ENCODE measurements at regions not wholly inside any gene's neighbourhood (a gene's known extent, or its start where the extent isn't known, plus 50 kb on each side); places are given as distances from the start of the nearest gene placed in this dataset.
"Not testable (repeated sequence)": the region's sequence is repeated elsewhere in the genome, so short reads cannot be mapped to it uniquely, and the experiment has no call there.

- Histone ChIP-seq H3K4me2 (ENCODE audit: control insufficient read depth, extremely low read depth, insufficient read depth, low read depth, low read length) (peak overlapping the region; percentile 67), H3K9me1 (ENCODE audit: control insufficient read depth, extremely low read depth, insufficient read depth, low read length) (no peaks in the 10 kb centered on the region), H3K9ac (ENCODE audit: control insufficient read depth, extremely low read depth, insufficient read depth, low read length) (no peak overlapping the region), H3K27me3 (ENCODE audit: control insufficient read depth, extremely low read depth, insufficient read depth, low read length) (no peaks in the 10 kb centered on the region), H2AFZ (ENCODE audit: control insufficient read depth, low read length) (no peak overlapping the region), H3K27ac (ENCODE audit: control insufficient read depth, insufficient read depth, low read length) (peak overlapping the region; percentile 6), H3K4me1 (ENCODE audit: control insufficient read depth, extremely low read depth, insufficient read depth, low read length) (peaks cover 3% of the 10 kb centered on the region), H3K4me3 (ENCODE audit: control insufficient read depth in 2 of 3, extremely low read depth in 1 of 3, insufficient read depth in 2 of 3, low read depth in 1 of 3, low read length in 3 of 3) (no peak overlapping the region), H3K9me3 (ENCODE audit: control insufficient read depth, low read depth, low read length) (no peaks in the 10 kb centered on the region), H3K79me2 (ENCODE audit: control insufficient read depth, insufficient read depth, low read length) (no peaks in the 10 kb centered on the region), H3K36me3 (ENCODE audit: control insufficient read depth in 2 of 2, extremely low read depth in 1 of 2, insufficient read depth in 2 of 2, low read length in 2 of 2) (no peaks in the 10 kb centered on the region), H4K20me1 (ENCODE audit: control insufficient read depth, extremely low read depth, insufficient read depth, low read length) (no peaks in the 10 kb centered on the region)
- DNase-seq (ENCODE audit: low read depth, low spot score) (peak; percentile 21), FAIRE-seq (no peak)
- dilution Hi-C loops (cut with MboI; ENCODE audit: extremely low pct_ligation_motif_present, low sequenced_read_pairs): no loop called here
- no peak for TF ChIP-seq CTCF (optimal IDR thresholded peaks at IDR 0.05 in 1 of 3, IDR thresholded peaks at IDR 0.05 in 1 of 3, conservative IDR thresholded peaks at IDR 0.05 in 1 of 3; ENCODE audit: extremely low read depth in 1 of 3, insufficient read depth in 2 of 3, low read length in 3 of 3)
- TF ChIP-seq EZH2 (IDR thresholded peaks at IDR 0.05; ENCODE audit: low read length): no peak
Observed at GRCh38 chr7:125926621-125927020, 997.0 kb upstream of the POT1 start.

GRCh38 chr7:125924037-125924436 lies 994.4 kb upstream of the POT1 start:
- dilution Hi-C loops (cut with MboI; ENCODE audit: extremely low pct_ligation_motif_present, low sequenced_read_pairs): no loop called here

GRCh38 chr7:125915381-125915948 lies 985.8 kb upstream of the POT1 start:
- H2AFZ ChIP-seq (ENCODE audit: control insufficient read depth, low read length); H3K9ac ChIP-seq (ENCODE audit: control insufficient read depth, extremely low read depth, insufficient read depth, low read length); H3K4me1 ChIP-seq (ENCODE audit: control insufficient read depth, extremely low read depth, insufficient read depth, low read length); H3K4me2 ChIP-seq (ENCODE audit: control insufficient read depth, extremely low read depth, insufficient read depth, low read depth, low read length); dilution Hi-C loops (cut with MboI; ENCODE audit: extremely low pct_ligation_motif_present, low sequenced_read_pairs); H3K27me3 ChIP-seq (ENCODE audit: control insufficient read depth, extremely low read depth, insufficient read depth, low read length); DNase-seq (ENCODE audit: low read depth, low spot score); H3K9me3 ChIP-seq (ENCODE audit: control insufficient read depth, low read depth, low read length); H3K4me3 ChIP-seq (ENCODE audit: control insufficient read depth in 2 of 3, extremely low read depth in 1 of 3, insufficient read depth in 2 of 3, low read depth in 1 of 3, low read length in 3 of 3); H3K27ac ChIP-seq (ENCODE audit: control insufficient read depth, insufficient read depth, low read length); H4K20me1 ChIP-seq (ENCODE audit: control insufficient read depth, extremely low read depth, insufficient read depth, low read length); H3K9me1 ChIP-seq (ENCODE audit: control insufficient read depth, extremely low read depth, insufficient read depth, low read length); FAIRE-seq; H3K79me2 ChIP-seq (ENCODE audit: control insufficient read depth, insufficient read depth, low read length); H3K36me3 ChIP-seq (ENCODE audit: control insufficient read depth in 2 of 2, extremely low read depth in 1 of 2, insufficient read depth in 2 of 2, low read length in 2 of 2): not testable (repeated sequence)

More at GRCh38 chr7:125924037-125924436, 994.4 kb upstream of the POT1 start:
- Histone ChIP-seq H3K9me1 (ENCODE audit: control insufficient read depth, extremely low read depth, insufficient read depth, low read length) (no peaks in the 10 kb centered on the region), H3K79me2 (ENCODE audit: control insufficient read depth, insufficient read depth, low read length) (no peaks in the 10 kb centered on the region), H2AFZ (ENCODE audit: control insufficient read depth, low read length) (no peak overlapping the region), H3K9me3 (ENCODE audit: control insufficient read depth, low read depth, low read length) (no peaks in the 10 kb centered on the region), H3K9ac (ENCODE audit: control insufficient read depth, extremely low read depth, insufficient read depth, low read length) (no peak overlapping the region), H3K4me1 (ENCODE audit: control insufficient read depth, extremely low read depth, insufficient read depth, low read length) (peaks cover 3% of the 10 kb centered on the region), H3K27ac (ENCODE audit: control insufficient read depth, insufficient read depth, low read length) (no peak overlapping the region), H3K36me3 (ENCODE audit: control insufficient read depth in 2 of 2, extremely low read depth in 1 of 2, insufficient read depth in 2 of 2, low read length in 2 of 2) (no peaks in the 10 kb centered on the region), H4K20me1 (ENCODE audit: control insufficient read depth, extremely low read depth, insufficient read depth, low read length) (no peaks in the 10 kb centered on the region), H3K27me3 (ENCODE audit: control insufficient read depth, extremely low read depth, insufficient read depth, low read length) (no peaks in the 10 kb centered on the region), H3K4me2 (ENCODE audit: control insufficient read depth, extremely low read depth, insufficient read depth, low read depth, low read length) (no peak overlapping the region), H3K4me3 (ENCODE audit: control insufficient read depth in 2 of 3, extremely low read depth in 1 of 3, insufficient read depth in 2 of 3, low read depth in 1 of 3, low read length in 3 of 3) (no peak overlapping the region)
- TF ChIP-seq EZH2 (IDR thresholded peaks at IDR 0.05; ENCODE audit: low read length) (no peak), CTCF (optimal IDR thresholded peaks at IDR 0.05 in 1 of 3, IDR thresholded peaks at IDR 0.05 in 1 of 3, conservative IDR thresholded peaks at IDR 0.05 in 1 of 3; ENCODE audit: extremely low read depth in 1 of 3, insufficient read depth in 2 of 3, low read length in 3 of 3) (no peak)
- no peak for FAIRE-seq
- no peak for DNase-seq (ENCODE audit: low read depth, low spot score)

Data from keratinocyte (primary cell).